Adrenal gland (tissue), 9 donors: ENCODE measurements at regions not wholly inside any gene's neighbourhood (a gene's known extent, or its start where the extent isn't known, plus 50 kb on each side); places are given as distances from the start of the nearest gene placed in this dataset.

Experiments used
- DNase-seq, 7 donors: peaks; one replicate each; pipeline ENCODE4 v3.0.0-alpha.2; 2019 to 2020
- H3K27ac ChIP-seq, 5 donors: fragments of 200-600 bp; sonication (generic) in 4 of 5; 1 replicate in 3 of 5; 2 replicates in 2 of 5; pipeline versions ENCODE4 v1.5.1 to v1.8.0; 2016 to 2020; ENCODE audit warnings: mild to moderate bottlenecking in 1 of 5
- H3K27me3 ChIP-seq: fragments of 200-600 bp; 2 replicates; pipeline ENCODE4 v1.8.0; 2021
- H3K36me3 ChIP-seq, 2 donors: fragments of 200-600 bp; replicated peaks in 1 of 2; 1 replicate in 1 of 2; 2 replicates in 1 of 2; pipeline versions ENCODE4 v1.5.1 to v1.8.0; 2018 to 2022
- H3K4me1 ChIP-seq, 2 donors: fragments of 200-600 bp; replicated peaks in 1 of 2; 1 replicate in 1 of 2; 2 replicates in 1 of 2; pipeline versions ENCODE4 v1.5.1 to v1.8.0; 2018 to 2021
- H3K4me3 ChIP-seq, 4 donors: fragments of 200-600 bp; sonication (generic) in 3 of 4; one replicate each; pipeline ENCODE4 v1.5.1; 2016 to 2018
- H3K9me3 ChIP-seq, 3 donors: fragments of 200-600 bp; sonication (generic) in 1 of 3; replicated peaks in 1 of 3; 1 replicate in 2 of 3; 2 replicates in 1 of 3; pipeline versions ENCODE4 v1.5.1 to v1.8.0; 2016 to 2021
- CTCF ChIP-seq, 6 experiments: fragments of 450-650 bp in 4 of 6; fragments of 200-600 bp in 2 of 6; sonication (generic) in 1 of 6; IDR thresholded peaks; 1 replicate in 5 of 6; 2 replicates in 1 of 6; pipeline versions ENCODE4 v1.5.1 to v1.8.0; 2016 to 2021; ENCODE audit warnings: antibody characterized with exemption in 6 of 6, mild to moderate bottlenecking in 2 of 6, moderate library complexity in 1 of 6
- POLR2A ChIP-seq, 2 donors: fragments of 450-650 bp; IDR thresholded peaks; one replicate each; pipeline ENCODE4 v1.6.1; 2017; ENCODE audit warnings: antibody characterized with exemption in 2 of 2, mild to moderate bottlenecking in 2 of 2, moderate library complexity in 1 of 2
- WGBS, 4 donors: extraction: QIAGEN DNeasy Blood & Tissue Kit in 2 of 4; methylation state at CpG; one replicate each; pipeline versions ENCODE4 v1.1.5 to v1.1.7; 2013 to 2017; 5-methylcytosine and 5-hydroxymethylcytosine counted together
- intact Hi-C, 2 donors: fragments of 100-400 bp; cut with DNase I; formaldehyde crosslinking; loops; one replicate each; pipeline versions ENCODE4 v1.14.1 to v1.15.0; 2022 to 2023
- donor health status: healthy with polysubstance abuse.
- donor health status: Bipolar disorder and iron deficiency.
- donor health status: DM: yes; HTN: yes; CAD: no.
- donor health status: DM: no; HTN: no; CAD: no.
- donor health status: DM: no; HTN: no; CAD: no.

- no peak overlapping the region for H3K4me3 ChIP-seq
- DNase-seq, result no peak
- no peaks in the 10 kb centered on the region for H3K27me3 ChIP-seq
- no peak overlapping the region for H3K27ac ChIP-seq
- 34 to 41% (median 38%) methylated on average over 9 of the region's 9 CpGs for WGBS, 4 donors
- TF ChIP-seq CTCF (IDR thresholded peaks at IDR 0.05), result no peak
- no peak for TF ChIP-seq POLR2A (IDR thresholded peaks at IDR 0.05)
- no peaks in the 10 kb centered on the region for H3K9me3 ChIP-seq
- H3K4me1 ChIP-seq, result no peaks in the 10 kb centered on the region
- intact Hi-C loops, result no loop called here
- no peaks in the 10 kb centered on the region for H3K36me3 ChIP-seq
Measured at GRCh38 chr5:9834871-9835770, 205.0 kb upstream of the TAS2R1 start.

- no peaks in the 10 kb centered on the region for H3K27me3 ChIP-seq
- H3K4me1 ChIP-seq, result no peaks in the 10 kb centered on the region
- DNase-seq, result no peak
- 73 to 83% (median 78%) methylated on average over 6 of the region's 6 CpGs for WGBS, 4 donors
- TF ChIP-seq CTCF (IDR thresholded peaks at IDR 0.05), result no peak
- TF ChIP-seq POLR2A (IDR thresholded peaks at IDR 0.05), result no peak
- intact Hi-C loops, result no loop called here
- H3K36me3 ChIP-seq, result no peaks in the 10 kb centered on the region
- H3K27ac ChIP-seq, result no peak overlapping the region
- H3K9me3 ChIP-seq, result no peaks in the 10 kb centered on the region
- H3K4me3 ChIP-seq, result no peak overlapping the region
Measured at GRCh38 chr5:9833871-9834270, 203.7 kb upstream of the TAS2R1 start.

- no peak overlapping the region for H3K4me3 ChIP-seq
- DNase-seq, result no peak
- H3K36me3 ChIP-seq, result no peaks in the 10 kb centered on the region
- no peak overlapping the region for H3K27ac ChIP-seq
- no peaks in the 10 kb centered on the region for H3K4me1 ChIP-seq
- WGBS, 4 donors, result 65 to 86% (median 69%) methylated on average over 5 of the region's 5 CpGs
- intact Hi-C loops, result no loop called here
- TF ChIP-seq CTCF (IDR thresholded peaks at IDR 0.05) (no peak), POLR2A (IDR thresholded peaks at IDR 0.05) (no peak)
- H3K27me3 ChIP-seq, result no peaks in the 10 kb centered on the region
- no peaks in the 10 kb centered on the region for H3K9me3 ChIP-seq
Measured at GRCh38 chr5:9832921-9833320, 202.8 kb upstream of the TAS2R1 start.

- Histone ChIP-seq H3K9me3 (no peaks in the 10 kb centered on the region), H3K36me3 (no peaks in the 10 kb centered on the region), H3K27me3 (no peaks in the 10 kb centered on the region), H3K27ac (no peak overlapping the region), H3K4me1 (no peaks in the 10 kb centered on the region), H3K4me3 (no peak overlapping the region)
- intact Hi-C loops, result no loop called here
- no peak for DNase-seq
- no peak for TF ChIP-seq CTCF (IDR thresholded peaks at IDR 0.05)
- no peak for TF ChIP-seq POLR2A (IDR thresholded peaks at IDR 0.05)
- 76 to 83% (median 82%) methylated on average over 6 of the region's 6 CpGs for WGBS, 4 donors
Measured at GRCh38 chr5:9831823-9832222, 201.7 kb upstream of the TAS2R1 start.
